ENCODE measurements at regions not wholly inside any gene's neighbourhood (a gene's known extent, or its start where the extent isn't known, plus 50 kb on each side); places are given as distances from the start of the nearest gene placed in this dataset.

DNA sequence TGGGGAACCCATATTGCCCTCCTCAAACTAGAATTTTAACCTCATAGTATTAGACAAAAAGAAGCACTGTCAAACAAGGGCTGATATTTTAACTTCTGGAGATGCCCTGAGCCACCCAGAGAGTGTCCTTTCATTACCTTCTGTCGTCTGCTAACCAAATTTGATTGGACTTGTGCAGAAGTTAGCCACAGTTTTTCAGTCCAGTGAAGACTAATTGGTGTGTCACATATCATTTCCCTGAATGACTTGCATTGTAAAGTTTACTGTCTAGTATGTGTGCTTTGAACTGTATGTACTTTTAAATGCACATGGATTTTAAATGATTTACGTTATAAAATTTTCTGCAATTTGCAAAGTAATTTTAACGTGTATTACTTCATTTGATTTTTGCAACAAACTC is 646.5 kb downstream of the SATB2 start:
- intact Hi-C loops (cut with DNase I, micrococcal nuclease): no loop called here
- H3K36me3 Mint-ChIP-seq (ENCODE audit: low read depth): no peaks in the 10 kb centered on the region
- H3K36me3 ChIP-seq (ENCODE audit: insufficient read depth, low read length): no peaks in the 10 kb centered on the region
- H3K27me3 Mint-ChIP-seq: no peaks in the 10 kb centered on the region
- H3K27ac Mint-ChIP-seq: no peak overlapping the region
- no peaks in the 10 kb centered on the region for H3K9me3 ChIP-seq (ENCODE audit: control insufficient read depth in 1 of 2, insufficient read depth in 1 of 2, low read length in 2 of 2)
- no peak overlapping the region for H3K4me3 Mint-ChIP-seq
- no peak overlapping the region for H3K27ac ChIP-seq (ENCODE audit: low read depth in 1 of 2, low read length in 2 of 2)
- H3K4me1 Mint-ChIP-seq (ENCODE audit: low read depth): no peaks in the 10 kb centered on the region
- DNase-seq (no peak), ATAC-seq (ENCODE audit: poor library complexity) (no peak)
- ChIA-PET CTCF (no interaction called here), POLR2A (no interaction called here)
- TF ChIP-seq, protein P1, sequence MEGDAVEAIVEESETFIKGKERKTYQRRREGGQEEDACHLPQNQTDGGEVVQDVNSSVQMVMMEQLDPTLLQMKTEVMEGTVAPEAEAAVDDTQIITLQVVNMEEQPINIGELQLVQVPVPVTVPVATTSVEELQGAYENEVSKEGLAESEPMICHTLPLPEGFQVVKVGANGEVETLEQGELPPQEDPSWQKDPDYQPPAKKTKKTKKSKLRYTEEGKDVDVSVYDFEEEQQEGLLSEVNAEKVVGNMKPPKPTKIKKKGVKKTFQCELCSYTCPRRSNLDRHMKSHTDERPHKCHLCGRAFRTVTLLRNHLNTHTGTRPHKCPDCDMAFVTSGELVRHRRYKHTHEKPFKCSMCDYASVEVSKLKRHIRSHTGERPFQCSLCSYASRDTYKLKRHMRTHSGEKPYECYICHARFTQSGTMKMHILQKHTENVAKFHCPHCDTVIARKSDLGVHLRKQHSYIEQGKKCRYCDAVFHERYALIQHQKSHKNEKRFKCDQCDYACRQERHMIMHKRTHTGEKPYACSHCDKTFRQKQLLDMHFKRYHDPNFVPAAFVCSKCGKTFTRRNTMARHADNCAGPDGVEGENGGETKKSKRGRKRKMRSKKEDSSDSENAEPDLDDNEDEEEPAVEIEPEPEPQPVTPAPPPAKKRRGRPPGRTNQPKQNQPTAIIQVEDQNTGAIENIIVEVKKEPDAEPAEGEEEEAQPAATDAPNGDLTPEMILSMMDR (IDR thresholded peaks at IDR 0.05): no peak
- H3K9me3 Mint-ChIP-seq: no peaks in the 10 kb centered on the region
- no peaks in the 10 kb centered on the region for H3K4me1 ChIP-seq (ENCODE audit: insufficient read depth, low read length)
- H3K27me3 ChIP-seq (ENCODE audit: control insufficient read depth in 1 of 2, insufficient read depth in 2 of 2, low read length in 2 of 2): no peaks in the 10 kb centered on the region
- H3K4me3 ChIP-seq (ENCODE audit: low read length): no peak overlapping the region

DNA sequence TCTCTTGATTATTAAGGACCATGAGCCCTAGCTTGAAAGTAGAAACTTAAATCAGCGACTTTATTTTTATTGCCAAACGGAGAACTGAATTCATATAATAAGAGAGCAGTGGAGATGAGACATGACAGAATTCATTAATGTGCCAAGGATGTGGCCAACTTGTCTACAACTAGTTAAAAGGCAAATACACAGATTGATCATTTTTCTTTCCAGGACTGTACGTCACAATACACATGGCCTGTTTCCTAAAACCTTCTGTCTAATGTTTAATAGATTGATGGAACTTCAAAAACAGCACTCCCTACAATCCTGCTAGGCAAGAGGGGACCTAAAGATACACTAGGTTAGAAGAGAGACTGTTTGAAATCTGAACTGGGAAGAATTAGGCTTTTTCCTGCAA is 647.8 kb downstream of the SATB2 start:
- no peaks in the 10 kb centered on the region for H3K27me3 ChIP-seq (ENCODE audit: control insufficient read depth in 1 of 2, insufficient read depth in 2 of 2, low read length in 2 of 2)
- H3K4me1 ChIP-seq (ENCODE audit: insufficient read depth, low read length): no peaks in the 10 kb centered on the region
- no peak overlapping the region for H3K27ac ChIP-seq (ENCODE audit: low read depth in 1 of 2, low read length in 2 of 2)
- H3K9me3 ChIP-seq (ENCODE audit: control insufficient read depth in 1 of 2, insufficient read depth in 1 of 2, low read length in 2 of 2): no peaks in the 10 kb centered on the region
- Mint-ChIP-seq H3K36me3 (ENCODE audit: low read depth) (no peaks in the 10 kb centered on the region), H3K27me3 (no peaks in the 10 kb centered on the region), H3K4me3 (no peak overlapping the region), H3K4me1 (ENCODE audit: low read depth) (no peaks in the 10 kb centered on the region), H3K9me3 (no peaks in the 10 kb centered on the region), H3K27ac (no peak overlapping the region)
- ChIA-PET POLR2A (no interaction called here), CTCF (no interaction called here)
- ATAC-seq (ENCODE audit: poor library complexity) (no peak), DNase-seq (no peak)
- H3K4me3 ChIP-seq (ENCODE audit: low read length): no peak overlapping the region
- H3K36me3 ChIP-seq (ENCODE audit: insufficient read depth, low read length): no peaks in the 10 kb centered on the region
- intact Hi-C loops (cut with DNase I, micrococcal nuclease): no loop called here
- TF ChIP-seq, protein P1 (IDR thresholded peaks at IDR 0.05): no peak

DNA sequence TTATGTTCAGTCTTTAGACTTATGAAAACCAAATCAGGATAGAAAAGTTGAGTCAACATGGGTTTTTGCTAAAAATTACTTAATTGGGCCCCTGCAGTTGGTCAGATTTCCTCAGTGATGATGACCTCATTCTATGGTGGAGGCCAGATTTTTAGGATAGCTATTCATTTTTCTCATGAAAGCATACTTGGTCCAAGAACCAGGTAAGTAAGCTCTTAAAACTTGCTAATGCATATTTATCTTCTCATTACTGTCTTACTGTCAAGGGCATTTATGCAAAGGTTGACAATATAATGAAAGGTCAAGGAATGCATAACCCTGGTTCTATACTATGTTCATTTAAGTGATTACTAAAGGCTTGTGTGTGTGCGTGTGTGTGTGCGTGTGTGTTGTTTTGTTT is 650.6 kb downstream of the SATB2 start:
- Histone ChIP-seq H3K27ac (ENCODE audit: low read depth in 1 of 2, low read length in 2 of 2) (no peak overlapping the region), H3K36me3 (ENCODE audit: insufficient read depth, low read length) (no peaks in the 10 kb centered on the region), H3K4me3 (ENCODE audit: low read length) (no peak overlapping the region), H3K4me1 (ENCODE audit: insufficient read depth, low read length) (no peaks in the 10 kb centered on the region), H3K9me3 (ENCODE audit: control insufficient read depth in 1 of 2, insufficient read depth in 1 of 2, low read length in 2 of 2) (no peaks in the 10 kb centered on the region), H3K27me3 (ENCODE audit: control insufficient read depth in 1 of 2, insufficient read depth in 2 of 2, low read length in 2 of 2) (no peaks in the 10 kb centered on the region)
- Mint-ChIP-seq H3K27me3 (no peaks in the 10 kb centered on the region), H3K36me3 (ENCODE audit: low read depth) (no peaks in the 10 kb centered on the region), H3K4me1 (ENCODE audit: low read depth) (no peaks in the 10 kb centered on the region), H3K4me3 (no peak overlapping the region), H3K27ac (no peak overlapping the region), H3K9me3 (no peaks in the 10 kb centered on the region)
- ChIA-PET CTCF (no interaction called here), POLR2A (no interaction called here)
- TF ChIP-seq, protein P1 (IDR thresholded peaks at IDR 0.05): no peak
- intact Hi-C loops (cut with DNase I, micrococcal nuclease): no loop called here
- ATAC-seq (ENCODE audit: poor library complexity): no peak
- no peak for DNase-seq
